ENCODE measurements at regions not wholly inside any gene's neighbourhood (a gene's known extent, or its start where the extent isn't known, plus 50 kb on each side); places are given as distances from the start of the nearest gene placed in this dataset.

GRCh38 chr10:47178537-47179290 is 121.3 kb upstream of the GDF10 start:
- no peaks in the 10 kb centered on the region for H3K9me3 ChIP-seq (ENCODE audit: low read depth)
- H3K9me2 ChIP-seq (replicated peaks; ENCODE audit: insufficient read depth) = no peaks in the 10 kb centered on the region
- no peak overlapping the region for H3K27ac ChIP-seq
- H2AFZ ChIP-seq = no peak overlapping the region
- no peaks in the 10 kb centered on the region for H4K20me1 ChIP-seq (ENCODE audit: insufficient read depth, poor library complexity, severe bottlenecking)
- TF ChIP-seq EZH2phosphoT487 (IDR thresholded peaks at IDR 0.05; ENCODE audit: low read depth, severe bottlenecking, unreplicated experiment) = no peak
- no peak for TF ChIP-seq EZH2 (IDR thresholded peaks at IDR 0.05; ENCODE audit: borderline replicate concordance)
- no peak for TF ChIP-seq CTCF (IDR thresholded peaks at IDR 0.05; ENCODE audit: poor library complexity)
- no peaks in the 10 kb centered on the region for H3K36me3 ChIP-seq (replicated peaks; ENCODE audit: insufficient read depth, low read depth)
- no peak for DNase-seq (ENCODE audit: low spot score)
- H3K4me2 ChIP-seq = no peak overlapping the region
- H3K79me2 ChIP-seq = no peaks in the 10 kb centered on the region
- WGBS (ENCODE audit: low lambda C conversion rate, missing lambda C conversion rate) = 89% methylated on average over 5 of the region's 5 CpGs
- H3K27me3 ChIP-seq = no peaks in the 10 kb centered on the region
- no peak overlapping the region for H3K4me3 ChIP-seq
- no peaks in the 10 kb centered on the region for H3K4me1 ChIP-seq (ENCODE audit: insufficient read depth)

- Histone ChIP-seq H3K4me2 (no peak overlapping the region), H3K27me3 (no peaks in the 10 kb centered on the region), H3K9me3 (ENCODE audit: low read depth) (no peaks in the 10 kb centered on the region), H3K36me3 (replicated peaks; ENCODE audit: insufficient read depth, low read depth) (no peaks in the 10 kb centered on the region), H2AFZ (no peak overlapping the region), H3K79me2 (no peaks in the 10 kb centered on the region), H3K27ac (no peak overlapping the region), H4K20me1 (ENCODE audit: insufficient read depth, poor library complexity, severe bottlenecking) (no peaks in the 10 kb centered on the region), H3K9me2 (replicated peaks; ENCODE audit: insufficient read depth) (no peaks in the 10 kb centered on the region), H3K4me3 (no peak overlapping the region), H3K4me1 (ENCODE audit: insufficient read depth) (no peaks in the 10 kb centered on the region)
- TF ChIP-seq EZH2phosphoT487 (IDR thresholded peaks at IDR 0.05; ENCODE audit: low read depth, severe bottlenecking, unreplicated experiment) = no peak
- DNase-seq (ENCODE audit: low spot score) = no peak
- WGBS (ENCODE audit: low lambda C conversion rate, missing lambda C conversion rate) = 79% methylated on average over 1 of the region's 1 CpG
Observed at GRCh38 chr10:47179291-47179647, 120.7 kb upstream of the GDF10 start.

DNA sequence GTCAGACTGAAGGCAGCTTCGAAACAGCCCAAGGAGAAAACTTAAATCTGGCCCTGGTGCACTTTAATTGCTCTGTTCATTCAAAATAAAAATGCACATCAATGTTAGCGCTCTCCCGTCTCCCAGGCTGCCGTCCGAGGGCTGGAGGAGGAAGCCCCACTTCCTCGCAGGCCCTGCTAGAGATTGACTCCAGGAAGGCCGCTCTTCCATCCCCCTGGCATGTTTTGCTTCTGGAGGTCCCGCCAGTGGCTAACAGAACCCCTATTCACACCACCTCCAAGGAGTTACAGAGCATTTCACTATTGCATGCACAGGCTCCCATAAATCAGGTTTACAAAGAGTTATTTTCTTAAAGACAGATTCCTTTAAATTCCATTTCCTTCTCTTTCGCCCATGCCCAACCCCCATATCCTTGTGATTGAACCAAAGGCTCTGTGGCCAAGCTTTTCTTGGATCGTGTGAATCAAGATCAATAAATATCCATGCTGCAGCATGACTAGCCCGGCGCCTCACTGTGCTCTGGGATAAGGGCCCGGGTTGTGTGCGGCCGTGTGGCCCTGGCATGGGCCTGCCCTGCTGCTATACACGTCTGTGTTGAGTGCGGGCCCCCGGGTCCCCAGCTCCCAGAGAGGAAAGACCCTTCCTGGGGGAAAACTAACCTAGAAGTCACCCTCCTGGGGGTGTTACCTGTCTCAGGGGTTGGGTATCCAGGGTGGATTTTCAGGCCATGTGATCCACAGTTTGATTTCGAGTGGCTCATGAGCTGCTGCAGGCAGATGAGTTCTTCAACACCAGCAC is 118.7 kb upstream of the GDF10 start:
- Histone ChIP-seq H3K9me3 (ENCODE audit: low read depth) (no peaks in the 10 kb centered on the region), H2AFZ (no peak overlapping the region), H3K36me3 (replicated peaks; ENCODE audit: insufficient read depth, low read depth) (no peaks in the 10 kb centered on the region), H3K79me2 (no peaks in the 10 kb centered on the region), H3K9me2 (replicated peaks; ENCODE audit: insufficient read depth) (no peaks in the 10 kb centered on the region), H3K4me1 (ENCODE audit: insufficient read depth) (no peaks in the 10 kb centered on the region), H3K4me2 (no peak overlapping the region), H3K4me3 (no peak overlapping the region), H3K27ac (no peak overlapping the region), H3K27me3 (no peaks in the 10 kb centered on the region), H4K20me1 (ENCODE audit: insufficient read depth, poor library complexity, severe bottlenecking) (no peaks in the 10 kb centered on the region)
- TF ChIP-seq CTCF (IDR thresholded peaks at IDR 0.05; ENCODE audit: poor library complexity) = no peak
- TF ChIP-seq EZH2phosphoT487 (IDR thresholded peaks at IDR 0.05; ENCODE audit: low read depth, severe bottlenecking, unreplicated experiment) = no peak
- no peak for TF ChIP-seq EZH2 (IDR thresholded peaks at IDR 0.05; ENCODE audit: borderline replicate concordance)
- DNase-seq (ENCODE audit: low spot score) = no peak
- 94% methylated on average over 19 of the region's 19 CpGs for WGBS (ENCODE audit: low lambda C conversion rate, missing lambda C conversion rate)

Measured in hepatocyte (in vitro differentiated cells).